Muscle layer of duodenum (tissue), 2 donors: ENCODE measurements at regions not wholly inside any gene's neighbourhood (a gene's known extent, or its start where the extent isn't known, plus 50 kb on each side); places are given as distances from the start of the nearest gene placed in this dataset.

Experiments
- H3K27ac ChIP-seq: one replicate; pipeline ENCODE4 v1.7.0; 2013; ENCODE audit warnings: mild to moderate bottlenecking, low read length
- H3K27me3 ChIP-seq: one replicate; pipeline ENCODE4 v1.7.0; 2013; ENCODE audit warnings: low read depth, mild to moderate bottlenecking, control low read depth, low read length
- H3K36me3 ChIP-seq, 2 donors: one replicate each; pipeline ENCODE4 v1.7.0; 2013; ENCODE audit warnings: low read length in 2 of 2, control low read depth in 1 of 2, mild to moderate bottlenecking in 1 of 2; ENCODE audit not compliant: insufficient read depth in 2 of 2, control insufficient read depth in 1 of 2
- H3K4me1 ChIP-seq, 2 donors: one replicate each; pipeline ENCODE4 v1.7.0; 2013; ENCODE audit warnings: low read length in 2 of 2, mild to moderate bottlenecking in 2 of 2, control low read depth in 1 of 2, moderate library complexity in 1 of 2; ENCODE audit not compliant: insufficient read depth in 2 of 2, control insufficient read depth in 1 of 2
- H3K4me3 ChIP-seq, 2 donors: one replicate each; pipeline ENCODE4 v1.7.0; 2013; ENCODE audit warnings: low read length in 2 of 2, low read depth in 1 of 2, mild to moderate bottlenecking in 1 of 2
- H3K9me3 ChIP-seq, 2 donors: one replicate each; pipeline ENCODE4 v1.7.0; 2013; ENCODE audit warnings: low read length in 2 of 2, control low read depth in 1 of 2, mild to moderate bottlenecking in 1 of 2; ENCODE audit not compliant: control insufficient read depth in 1 of 2
- donor health status: healthy.

DNA sequence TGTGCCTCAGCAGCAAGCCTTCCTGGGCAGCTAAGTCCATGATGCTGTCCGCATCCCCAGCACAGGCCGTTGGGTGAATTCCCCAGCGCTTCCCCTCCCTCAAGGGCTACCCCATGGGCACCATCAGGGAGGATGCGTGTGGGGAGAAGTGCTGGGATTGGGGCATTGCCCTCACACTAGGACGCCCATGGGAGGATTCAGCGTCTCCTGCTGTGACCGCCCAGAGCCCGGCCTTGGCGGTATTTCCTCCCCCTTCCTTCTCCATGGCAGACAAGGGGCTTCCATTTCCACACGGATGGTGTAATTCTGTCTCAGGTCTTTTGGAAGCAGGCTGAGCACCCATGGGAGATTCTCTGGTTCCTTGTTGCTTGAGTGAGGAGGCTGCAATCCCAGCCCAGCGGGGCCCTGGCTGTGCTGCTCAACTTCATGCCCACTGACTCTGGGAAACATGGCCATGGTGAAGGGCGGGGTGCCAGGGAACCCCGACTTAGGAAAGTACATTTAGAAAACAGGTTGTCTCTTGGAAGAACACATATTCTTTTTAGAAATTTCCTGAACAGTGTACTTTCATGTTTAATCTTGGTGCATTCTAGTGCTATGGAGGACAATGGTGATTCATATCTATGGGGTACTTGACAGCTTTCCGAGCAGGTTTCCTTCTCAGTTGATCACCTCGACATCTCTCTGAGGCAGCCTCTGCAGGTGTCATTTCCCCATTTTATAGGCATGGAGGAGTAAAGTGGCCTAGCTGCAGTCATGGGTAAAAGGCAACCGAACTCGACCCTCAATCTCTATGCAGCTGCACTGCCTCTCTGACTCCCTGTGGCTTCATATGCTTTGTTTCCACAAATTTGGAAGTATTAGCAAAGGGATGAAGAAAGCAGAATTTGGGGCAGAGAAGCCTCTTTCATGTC, 178.2 kb upstream of the CST7 start:
- Histone ChIP-seq H3K27ac (no peak overlapping the region), H3K4me1 (no peaks in the 10 kb centered on the region), H3K4me3 (no peak overlapping the region), H3K27me3 (no peaks in the 10 kb centered on the region), H3K9me3 (peaks cover 3 to 4% of the 10 kb centered on the region in 2 donors), H3K36me3 (no peaks in the 10 kb centered on the region)

DNA sequence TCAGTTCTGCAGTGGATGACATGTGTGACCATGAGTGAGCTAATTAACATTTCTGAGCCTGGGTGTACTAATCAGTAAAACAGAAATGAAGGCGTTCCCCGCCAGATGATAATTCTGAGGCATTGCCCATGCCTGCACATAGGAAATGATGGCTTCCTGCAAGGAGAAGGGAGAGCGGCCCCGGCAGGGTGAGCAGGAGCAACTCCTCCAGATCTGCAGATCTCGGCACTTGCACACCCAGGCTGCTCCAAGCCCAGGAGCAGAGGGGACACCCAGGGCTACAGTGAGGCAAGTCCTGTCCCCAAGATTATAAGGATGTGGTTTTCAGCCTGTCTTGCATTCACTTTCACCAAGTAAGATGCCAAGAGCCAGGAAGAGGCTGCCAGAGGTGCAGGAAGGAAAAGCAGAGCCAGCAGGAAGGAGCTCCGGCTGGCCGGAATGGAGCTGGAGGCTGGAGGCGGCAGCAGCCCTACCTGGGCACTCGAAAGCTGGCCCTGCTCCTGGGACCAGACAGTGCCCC, 177.5 kb upstream of the CST7 start:
- Histone ChIP-seq H3K4me1 (no peaks in the 10 kb centered on the region), H3K27ac (no peak overlapping the region), H3K27me3 (no peaks in the 10 kb centered on the region), H3K36me3 (no peaks in the 10 kb centered on the region), H3K9me3 (peaks cover 3 to 4% of the 10 kb centered on the region in 2 donors), H3K4me3 (no peak overlapping the region)

DNA sequence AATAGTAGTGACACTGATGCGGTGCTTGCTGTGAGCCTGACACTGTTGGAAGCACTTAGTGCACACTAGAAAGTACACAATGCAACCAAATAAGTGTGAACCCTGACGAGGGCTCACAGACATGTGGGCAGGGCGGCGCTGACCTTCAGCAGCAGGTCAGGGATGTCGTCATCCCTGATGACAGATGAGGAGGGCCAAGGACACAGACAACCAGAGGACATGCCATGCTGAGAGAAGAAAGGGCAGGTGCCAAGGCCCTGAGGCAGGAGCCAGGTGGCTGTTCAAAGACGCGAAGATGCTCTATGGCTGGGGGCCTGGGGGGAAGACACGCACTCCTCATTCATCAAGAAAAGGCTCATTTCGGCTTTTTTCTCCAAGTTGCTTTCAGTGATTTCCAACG, 176.4 kb upstream of the CST7 start:
- Histone ChIP-seq H3K27me3 (no peaks in the 10 kb centered on the region), H3K27ac (no peak overlapping the region), H3K9me3 (peaks cover 3 to 4% of the 10 kb centered on the region in 2 donors), H3K4me3 (no peak overlapping the region), H3K36me3 (no peaks in the 10 kb centered on the region), H3K4me1 (no peaks in the 10 kb centered on the region)

DNA sequence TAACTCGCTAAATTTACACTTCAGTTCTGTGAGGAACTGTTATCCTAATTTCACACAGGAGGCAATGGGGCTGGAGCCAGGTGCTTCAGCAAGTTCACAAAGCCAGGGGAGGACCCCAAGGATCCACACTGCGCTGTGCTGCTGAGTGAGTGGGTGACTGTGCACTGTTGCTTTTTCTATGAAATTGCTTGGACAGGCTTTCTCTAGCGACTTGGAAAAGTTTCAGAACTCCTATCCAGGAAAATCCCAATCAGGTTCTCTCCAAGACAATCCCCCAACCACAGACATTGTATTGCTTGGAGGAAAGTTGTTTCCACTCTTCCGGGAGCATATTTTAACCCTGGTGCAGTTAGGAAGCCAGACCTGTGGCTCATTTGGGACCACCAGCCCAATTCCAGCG, 175.9 kb upstream of the CST7 start:
- H3K27ac ChIP-seq, result no peak overlapping the region

DNA sequence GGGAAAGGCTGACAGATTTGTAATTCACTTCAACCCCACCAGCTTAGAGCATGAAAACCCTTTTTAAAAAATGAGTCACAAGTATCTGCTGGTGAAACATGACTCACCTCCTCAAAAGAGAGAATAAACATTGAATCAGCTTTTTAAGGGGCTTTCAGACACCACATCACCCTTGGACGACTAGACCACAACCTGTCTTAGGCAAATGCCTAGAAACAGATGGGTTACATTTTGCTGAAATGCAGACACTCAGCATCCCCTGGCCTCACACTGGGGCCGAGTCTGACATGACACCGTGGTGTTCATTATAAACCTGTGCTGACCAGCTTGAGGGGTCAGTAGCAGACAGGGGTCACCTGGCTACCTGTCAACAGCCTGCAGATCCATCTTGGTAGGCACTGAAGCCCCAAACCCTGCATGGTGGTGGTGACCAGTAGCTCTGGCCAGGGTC, 175.3 kb upstream of the CST7 start:
- Histone ChIP-seq H3K4me1 (no peaks in the 10 kb centered on the region), H3K27ac (no peak overlapping the region), H3K36me3 (no peaks in the 10 kb centered on the region), H3K4me3 (no peak overlapping the region), H3K9me3 (peaks cover 3 to 4% of the 10 kb centered on the region in 2 donors), H3K27me3 (no peaks in the 10 kb centered on the region)

More for the DNA sequence above, 175.9 kb upstream of the CST7 start:
- no peaks in the 10 kb centered on the region for H3K36me3 ChIP-seq
- H3K4me3 ChIP-seq, result no peak overlapping the region
- no peaks in the 10 kb centered on the region for H3K4me1 ChIP-seq
- H3K27me3 ChIP-seq, result no peaks in the 10 kb centered on the region
- H3K9me3 ChIP-seq, result peaks cover 3 to 4% of the 10 kb centered on the region in 2 donors

DNA sequence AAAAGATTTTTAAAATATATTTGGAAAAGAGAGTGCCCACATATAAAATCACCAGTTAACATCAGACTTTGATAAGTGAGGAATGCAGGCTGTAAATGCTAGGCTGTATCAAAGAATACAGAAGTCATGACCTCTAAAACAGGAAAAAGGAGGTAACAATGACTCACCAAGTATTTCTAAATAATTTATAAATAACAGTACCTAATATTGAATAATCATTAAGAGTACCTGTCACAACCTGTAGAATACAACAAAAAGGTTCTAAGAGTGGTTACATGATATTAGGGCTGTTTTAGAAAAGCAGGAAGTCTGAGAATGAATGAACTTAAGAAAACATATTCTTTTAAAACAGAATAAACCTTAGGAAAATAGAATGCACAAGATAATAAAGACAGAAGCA, 173.1 kb upstream of the CST7 start:
- no peaks in the 10 kb centered on the region for H3K36me3 ChIP-seq

DNA sequence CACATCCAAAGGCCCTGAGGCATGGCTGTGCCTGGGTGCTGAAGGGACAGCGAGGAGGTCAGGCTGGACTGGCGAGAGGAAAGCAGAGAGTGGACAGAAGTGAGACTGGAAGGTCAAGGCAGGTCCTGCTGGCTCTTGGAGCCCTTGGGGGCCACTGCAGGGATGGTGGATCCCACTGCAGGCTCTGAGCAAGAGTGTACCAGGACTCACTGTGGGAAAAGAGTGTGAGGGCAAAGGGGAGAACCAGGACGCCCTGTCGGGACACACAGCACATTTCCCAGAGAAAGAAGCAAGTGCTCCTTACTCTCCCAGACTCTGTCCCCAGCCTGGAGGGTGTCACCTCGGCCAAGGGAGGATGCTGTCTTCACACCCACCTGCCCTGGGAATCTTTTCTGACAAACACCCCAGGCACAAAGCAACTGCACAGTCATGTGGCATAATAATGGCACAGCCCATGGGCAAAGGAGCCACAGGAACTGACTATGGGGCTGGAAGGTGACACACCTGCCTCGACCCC, 172.3 kb upstream of the CST7 start:
- H3K4me3 ChIP-seq, result no peak overlapping the region
- H3K9me3 ChIP-seq, result peaks cover 3 to 4% of the 10 kb centered on the region in 2 donors
- no peaks in the 10 kb centered on the region for H3K27me3 ChIP-seq
- no peak overlapping the region for H3K27ac ChIP-seq
- H3K4me1 ChIP-seq, result peaks cover 0 to 8% of the 10 kb centered on the region in 2 donors
- H3K36me3 ChIP-seq, result no peaks in the 10 kb centered on the region

More for the DNA sequence above, 173.1 kb upstream of the CST7 start:
- Histone ChIP-seq H3K4me1 (peaks cover 0 to 8% of the 10 kb centered on the region in 2 donors), H3K9me3 (peaks cover 3 to 4% of the 10 kb centered on the region in 2 donors), H3K4me3 (no peak overlapping the region), H3K27ac (no peak overlapping the region), H3K27me3 (no peaks in the 10 kb centered on the region)

DNA sequence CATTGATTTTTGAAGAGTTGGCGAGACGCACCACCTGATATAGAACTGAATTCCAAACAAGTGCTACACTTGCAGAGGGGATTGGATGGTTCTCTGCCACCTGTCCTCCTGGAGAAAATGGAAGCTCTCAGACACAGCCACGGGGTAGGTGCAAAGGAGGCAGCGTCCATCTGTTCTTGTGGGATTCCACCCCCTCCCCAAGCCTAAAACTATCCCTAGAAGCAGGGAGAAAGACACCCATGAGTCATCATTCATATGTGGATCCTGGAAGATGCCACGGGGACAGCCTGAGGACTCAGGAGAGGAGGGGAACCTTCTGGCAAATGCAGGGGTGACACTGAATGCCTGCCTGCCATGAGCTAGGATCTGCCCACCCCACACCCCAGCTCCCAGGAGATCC, 171.3 kb upstream of the CST7 start:
- H3K36me3 ChIP-seq, result no peaks in the 10 kb centered on the region
- no peaks in the 10 kb centered on the region for H3K27me3 ChIP-seq
- H3K27ac ChIP-seq, result no peak overlapping the region
- H3K4me1 ChIP-seq, result peaks cover 0 to 8% of the 10 kb centered on the region in 2 donors
- peaks cover 3 to 4% of the 10 kb centered on the region in 2 donors for H3K9me3 ChIP-seq
- H3K4me3 ChIP-seq, result no peak overlapping the region

DNA sequence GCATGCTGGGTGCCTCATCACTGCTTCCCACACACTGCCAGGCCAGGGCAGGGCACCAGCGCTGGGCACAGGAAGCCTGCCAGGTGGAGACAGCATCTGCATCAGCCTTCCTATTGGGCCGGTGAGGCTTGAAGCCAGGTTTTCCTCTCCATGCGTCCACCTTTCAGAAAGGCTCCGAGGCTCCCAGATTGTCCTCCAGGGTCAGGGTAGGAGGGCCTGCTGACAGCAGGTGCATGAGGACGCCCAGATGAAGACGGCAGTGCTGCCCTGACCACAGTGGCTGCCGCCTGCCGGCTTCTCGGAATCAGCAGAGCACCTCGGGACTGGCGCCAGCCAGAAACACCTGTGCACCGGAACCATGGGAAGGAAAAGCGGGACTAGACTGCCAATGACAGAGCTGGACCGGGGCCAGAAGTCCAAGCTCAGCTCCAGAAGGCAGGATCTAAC, 170.5 kb upstream of the CST7 start:
- H3K4me1 ChIP-seq, result peaks cover 0 to 8% of the 10 kb centered on the region in 2 donors
- H3K27me3 ChIP-seq, result no peaks in the 10 kb centered on the region
- no peaks in the 10 kb centered on the region for H3K36me3 ChIP-seq
- H3K4me3 ChIP-seq, result no peak overlapping the region
- H3K9me3 ChIP-seq, result peaks cover 3 to 4% of the 10 kb centered on the region in 2 donors
- no peak overlapping the region for H3K27ac ChIP-seq

DNA sequence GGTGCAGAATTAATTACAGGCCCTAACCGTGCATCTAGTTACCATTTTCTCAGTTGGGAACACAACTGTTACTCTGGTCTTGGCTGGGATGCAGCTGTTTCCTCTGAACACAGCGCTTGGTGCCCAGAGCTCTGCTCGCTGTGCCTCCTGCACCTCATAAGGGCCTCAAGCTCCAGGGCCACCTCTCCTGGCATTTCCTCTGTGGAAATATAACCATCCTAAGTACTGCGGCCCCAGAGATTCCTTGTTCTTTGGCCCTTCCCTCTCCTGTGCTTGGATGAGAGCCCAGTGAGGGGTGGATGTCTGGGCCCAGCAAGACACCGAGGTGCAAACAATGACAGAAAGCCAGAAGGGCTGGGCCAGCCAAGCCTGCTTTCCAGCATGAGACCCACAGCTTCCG, 169.9 kb upstream of the CST7 start:
- no peaks in the 10 kb centered on the region for H3K27me3 ChIP-seq
- H3K4me1 ChIP-seq, result peaks cover 0 to 8% of the 10 kb centered on the region in 2 donors
- H3K27ac ChIP-seq, result no peak overlapping the region
- peaks cover 3 to 4% of the 10 kb centered on the region in 2 donors for H3K9me3 ChIP-seq
- no peak overlapping the region for H3K4me3 ChIP-seq
- no peaks in the 10 kb centered on the region for H3K36me3 ChIP-seq

DNA sequence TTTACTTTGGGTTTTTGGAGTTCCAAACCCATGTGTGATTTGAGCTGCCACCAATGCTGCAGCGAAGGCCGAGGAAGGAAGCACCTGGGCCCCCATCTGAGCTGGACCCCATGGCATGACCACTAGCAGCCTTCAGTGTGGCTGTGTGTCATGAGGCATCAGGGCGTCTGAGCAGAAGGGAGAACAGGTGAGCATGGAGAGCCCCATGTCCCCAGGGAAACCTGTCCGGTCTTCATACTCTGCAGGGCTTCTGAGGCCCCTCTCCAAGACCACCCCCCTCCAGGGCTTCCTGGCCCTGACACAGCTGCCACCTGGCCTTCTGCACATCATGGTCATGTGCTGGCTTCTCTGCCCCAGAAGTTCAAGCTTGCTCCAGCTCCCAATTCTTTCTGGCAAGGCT, 169.1 kb upstream of the CST7 start:
- Histone ChIP-seq H3K36me3 (no peaks in the 10 kb centered on the region), H3K27me3 (no peaks in the 10 kb centered on the region), H3K9me3 (peaks cover 3 to 4% of the 10 kb centered on the region in 2 donors), H3K27ac (no peak overlapping the region), H3K4me3 (no peak overlapping the region), H3K4me1 (peaks cover 0 to 8% of the 10 kb centered on the region in 2 donors)
